ENCODE measurements at regions not wholly inside any gene's neighbourhood (a gene's known extent, or its start where the extent isn't known, plus 50 kb on each side); places are given as distances from the start of the nearest gene placed in this dataset.
"Not testable (repeated sequence)": the region's sequence is repeated elsewhere in the genome, so short reads cannot be mapped to it uniquely, and the experiment has no call there.

- H3K27me3 ChIP-seq (ENCODE audit: insufficient read depth, poor library complexity, severe bottlenecking) = no peaks in the 10 kb centered on the region
- no peak for DNase-seq (ENCODE audit: low read depth in 1 of 2, low spot score in 1 of 2)
- H3K4me3 ChIP-seq (replicated peaks; ENCODE audit: insufficient read depth, low read length) = no peak overlapping the region
- H3K27ac ChIP-seq (replicated peaks) = no peak overlapping the region
- TF ChIP-seq CTCF (IDR thresholded peaks at IDR 0.05; ENCODE audit: insufficient read depth, low read length) = no peak
- TF ChIP-seq SPI1 (IDR thresholded peaks at IDR 0.05; ENCODE audit: borderline replicate concordance, low read depth) = no peak
- no peak for TF ChIP-seq GABPA (IDR thresholded peaks at IDR 0.05; ENCODE audit: low read depth)
- no peak for TF ChIP-seq POLR2AphosphoS5 (IDR thresholded peaks at IDR 0.05; ENCODE audit: low read depth)
- no peak for TF ChIP-seq REST (IDR thresholded peaks at IDR 0.05; ENCODE audit: insufficient replicate concordance, low read depth)
Measured at GRCh38 chr1:64348270-64348960, 121.5 kb upstream of the CACHD1 start.

GRCh38 chr1:64348961-64349648 is 120.8 kb upstream of the CACHD1 start:
- Histone ChIP-seq H3K4me3 (replicated peaks; ENCODE audit: insufficient read depth, low read length) (no peak overlapping the region), H3K27ac (replicated peaks) (no peak overlapping the region), H3K27me3 (ENCODE audit: insufficient read depth, poor library complexity, severe bottlenecking) (no peaks in the 10 kb centered on the region)
- no peak for DNase-seq (ENCODE audit: low read depth in 1 of 2, low spot score in 1 of 2)
- TF ChIP-seq POLR2AphosphoS5 (IDR thresholded peaks at IDR 0.05; ENCODE audit: low read depth) (no peak), REST (IDR thresholded peaks at IDR 0.05; ENCODE audit: insufficient replicate concordance, low read depth) (no peak), GABPA (IDR thresholded peaks at IDR 0.05; ENCODE audit: low read depth) (no peak), CTCF (IDR thresholded peaks at IDR 0.05; ENCODE audit: insufficient read depth, low read length) (no peak), SPI1 (IDR thresholded peaks at IDR 0.05; ENCODE audit: borderline replicate concordance, low read depth) (no peak)

GRCh38 chr1:64355534-64355933 is 114.4 kb upstream of the CACHD1 start:
- not testable (repeated sequence) for H3K4me3 ChIP-seq (replicated peaks; ENCODE audit: insufficient read depth, low read length); DNase-seq (ENCODE audit: low read depth in 1 of 2, low spot score in 1 of 2); H3K27me3 ChIP-seq (ENCODE audit: insufficient read depth, poor library complexity, severe bottlenecking); H3K27ac ChIP-seq (replicated peaks)

- no peak overlapping the region for H3K27ac ChIP-seq (replicated peaks)
- no peak for DNase-seq (ENCODE audit: low read depth in 1 of 2, low spot score in 1 of 2)
- H3K27me3 ChIP-seq (ENCODE audit: insufficient read depth, poor library complexity, severe bottlenecking) = no peaks in the 10 kb centered on the region
- no peak overlapping the region for H3K4me3 ChIP-seq (replicated peaks; ENCODE audit: insufficient read depth, low read length)
- TF ChIP-seq REST (IDR thresholded peaks at IDR 0.05; ENCODE audit: insufficient replicate concordance, low read depth) = no peak
- TF ChIP-seq CTCF (IDR thresholded peaks at IDR 0.05; ENCODE audit: insufficient read depth, low read length) = no peak
- no peak for TF ChIP-seq SPI1 (IDR thresholded peaks at IDR 0.05; ENCODE audit: borderline replicate concordance, low read depth)
- TF ChIP-seq POLR2AphosphoS5 (IDR thresholded peaks at IDR 0.05; ENCODE audit: low read depth) = no peak
- no peak for TF ChIP-seq GABPA (IDR thresholded peaks at IDR 0.05; ENCODE audit: low read depth)
Measured at GRCh38 chr1:64356636-64357256, 113.2 kb upstream of the CACHD1 start.
